Loucy (cell line): ENCODE measurements at regions not wholly inside any gene's neighbourhood (a gene's known extent, or its start where the extent isn't known, plus 50 kb on each side); places are given as distances from the start of the nearest gene placed in this dataset.
"Not testable (repeated sequence)": the region's sequence is repeated elsewhere in the genome, so short reads cannot be mapped to it uniquely, and the experiment has no call there.

Source experiments
- EZH2phosphoT487 ChIP-seq: fragments of 200-600 bp; IDR thresholded peaks from 2 replicates; pipeline ENCODE4 v1.6.1; 2018; ENCODE audit warnings: antibody characterized with exemption, mild to moderate bottlenecking, moderate library complexity, borderline replicate concordance
- TF ChIP-seq, protein P1 (sequence below): fragments of 200-600 bp; sonication (generic); conservative IDR thresholded peaks from 2 replicates; pipeline ENCODE4 v1.5.1; 2014; ENCODE audit warnings: mild to moderate bottlenecking, antibody characterized with exemption, low read length

DNA sequence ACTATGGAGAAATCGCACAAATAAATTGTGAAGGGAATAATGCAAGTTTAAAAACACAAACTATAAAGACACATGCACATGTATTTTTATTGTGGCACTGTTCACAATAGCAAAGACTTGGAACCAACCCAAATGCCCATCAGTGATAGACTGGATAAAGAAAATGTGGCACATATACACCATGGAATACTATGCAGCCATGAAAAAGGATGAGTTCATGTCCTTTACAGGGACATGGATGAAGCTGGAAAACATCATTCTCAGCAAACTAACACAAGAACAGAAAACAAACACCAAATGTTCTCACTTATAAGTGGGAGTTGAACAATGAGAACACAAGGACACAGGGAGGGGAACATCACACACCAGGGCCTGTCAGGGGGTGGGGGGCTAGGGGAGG is 100.9 kb upstream of the RGPD4 start:
- TF ChIP-seq, protein P1, sequence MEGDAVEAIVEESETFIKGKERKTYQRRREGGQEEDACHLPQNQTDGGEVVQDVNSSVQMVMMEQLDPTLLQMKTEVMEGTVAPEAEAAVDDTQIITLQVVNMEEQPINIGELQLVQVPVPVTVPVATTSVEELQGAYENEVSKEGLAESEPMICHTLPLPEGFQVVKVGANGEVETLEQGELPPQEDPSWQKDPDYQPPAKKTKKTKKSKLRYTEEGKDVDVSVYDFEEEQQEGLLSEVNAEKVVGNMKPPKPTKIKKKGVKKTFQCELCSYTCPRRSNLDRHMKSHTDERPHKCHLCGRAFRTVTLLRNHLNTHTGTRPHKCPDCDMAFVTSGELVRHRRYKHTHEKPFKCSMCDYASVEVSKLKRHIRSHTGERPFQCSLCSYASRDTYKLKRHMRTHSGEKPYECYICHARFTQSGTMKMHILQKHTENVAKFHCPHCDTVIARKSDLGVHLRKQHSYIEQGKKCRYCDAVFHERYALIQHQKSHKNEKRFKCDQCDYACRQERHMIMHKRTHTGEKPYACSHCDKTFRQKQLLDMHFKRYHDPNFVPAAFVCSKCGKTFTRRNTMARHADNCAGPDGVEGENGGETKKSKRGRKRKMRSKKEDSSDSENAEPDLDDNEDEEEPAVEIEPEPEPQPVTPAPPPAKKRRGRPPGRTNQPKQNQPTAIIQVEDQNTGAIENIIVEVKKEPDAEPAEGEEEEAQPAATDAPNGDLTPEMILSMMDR, result not testable (repeated sequence)
- TF ChIP-seq EZH2phosphoT487, result not testable (repeated sequence)
